WERI-Rb-1 (cell line): ENCODE measurements at regions not wholly inside any gene's neighbourhood (a gene's known extent, or its start where the extent isn't known, plus 50 kb on each side); places are given as distances from the start of the nearest gene placed in this dataset.
A peak's percentile ranks its signal among the peaks of the same experiment; 100 is the strongest.

Experiments
- DNase-seq: peaks from one replicate; pipeline ENCODE4 v3.0.0-alpha.2; 2020
- H3K27ac ChIP-seq: fragments of 250-450 bp; sonication (Bioruptor Pico); 2 replicates; pipeline ENCODE4 v1.5.1; 2020; ENCODE audit warnings: mild to moderate bottlenecking, moderate library complexity
- H3K27me3 ChIP-seq: fragments of 250-450 bp; sonication (Bioruptor Pico); 2 replicates; pipeline ENCODE4 v1.5.1; 2021; ENCODE audit warnings: mild to moderate bottlenecking, low read depth, moderate library complexity; ENCODE audit not compliant: insufficient read depth, severe bottlenecking
- H3K36me3 ChIP-seq: fragments of 250-450 bp; sonication (Bioruptor Pico); 2 replicates; pipeline ENCODE4 v1.5.1; 2020; ENCODE audit warnings: mild to moderate bottlenecking, moderate library complexity
- H3K4me3 ChIP-seq: 2 replicates; pipeline ENCODE4 v1.5.1; 2011; ENCODE audit warnings: low read depth, mild to moderate bottlenecking, control low read depth, low read length
- H3K9me3 ChIP-seq: fragments of 250-450 bp; sonication (Bioruptor Pico); 2 replicates; pipeline ENCODE4 v1.5.1; 2021; ENCODE audit warnings: mild to moderate bottlenecking, moderate library complexity; ENCODE audit not compliant: severe bottlenecking
- CTCF ChIP-seq: IDR thresholded peaks from 2 replicates; pipeline ENCODE4 v1.5.1; 2011; ENCODE audit warnings: low read depth, mild to moderate bottlenecking, control low read depth, inconsistent platforms, low read length

GRCh38 chr11:119515771-119516400, 92.9 kb upstream of the THY1 start:
- Histone ChIP-seq H3K27ac (peak overlapping the region; percentile 67), H3K4me3 (no peak overlapping the region), H3K36me3 (no peaks in the 10 kb centered on the region), H3K9me3 (no peaks in the 10 kb centered on the region), H3K27me3 (no peaks in the 10 kb centered on the region)
- peak; percentile 84 for DNase-seq
- TF ChIP-seq CTCF, result no peak

GRCh38 chr11:119513806-119514170, 90.8 kb upstream of the THY1 start:
- peak overlapping the region; percentile 80 for H3K27ac ChIP-seq
- H3K27me3 ChIP-seq, result no peaks in the 10 kb centered on the region
- no peak for DNase-seq
- TF ChIP-seq CTCF, result no peak
- H3K4me3 ChIP-seq, result no peak overlapping the region
- no peaks in the 10 kb centered on the region for H3K36me3 ChIP-seq
- H3K9me3 ChIP-seq, result no peaks in the 10 kb centered on the region

GRCh38 chr11:119513131-119513805, 90.3 kb upstream of the THY1 start:
- Histone ChIP-seq H3K36me3 (no peaks in the 10 kb centered on the region), H3K9me3 (no peaks in the 10 kb centered on the region), H3K4me3 (no peak overlapping the region), H3K27ac (peak overlapping the region; percentile 80), H3K27me3 (no peaks in the 10 kb centered on the region)
- no peak for TF ChIP-seq CTCF
- DNase-seq, result peak; percentile 84

- H3K36me3 ChIP-seq, result no peaks in the 10 kb centered on the region
- H3K27ac ChIP-seq, result peak overlapping the region; percentile 80
- no peak for TF ChIP-seq CTCF
- H3K9me3 ChIP-seq, result no peaks in the 10 kb centered on the region
- no peak overlapping the region for H3K4me3 ChIP-seq
- DNase-seq, result no peak
- no peaks in the 10 kb centered on the region for H3K27me3 ChIP-seq
Measured at GRCh38 chr11:119512369-119512768, 89.4 kb upstream of the THY1 start.

- Histone ChIP-seq H3K9me3 (no peaks in the 10 kb centered on the region), H3K36me3 (no peaks in the 10 kb centered on the region), H3K4me3 (no peak overlapping the region), H3K27ac (no peak overlapping the region; the same call in 1 of the 2 replicates), H3K27me3 (no peaks in the 10 kb centered on the region)
- TF ChIP-seq CTCF, result no peak
- DNase-seq, result no peak
Measured at GRCh38 chr11:119511614-119512306, 88.8 kb upstream of the THY1 start.
